MM.1S (cell line): ENCODE measurements at regions not wholly inside any gene's neighbourhood (a gene's known extent, or its start where the extent isn't known, plus 50 kb on each side); places are given as distances from the start of the nearest gene placed in this dataset.

Source experiments
- EZH2 ChIP-seq: fragments of 300-600 bp; sonication (generic); optimal IDR thresholded peaks from 2 replicates; pipeline ENCODE3; 2017; ENCODE audit warnings: low read depth, mild to moderate bottlenecking, antibody characterized with exemption, low read length, mixed read lengths
- TF ChIP-seq, protein P1 (sequence below): fragments of 300-600 bp; sonication (generic); IDR thresholded peaks from 2 replicates; pipeline ENCODE4 v1.5.1; 2016; ENCODE audit warnings: antibody characterized with exemption, low read length, mixed read lengths

DNA sequence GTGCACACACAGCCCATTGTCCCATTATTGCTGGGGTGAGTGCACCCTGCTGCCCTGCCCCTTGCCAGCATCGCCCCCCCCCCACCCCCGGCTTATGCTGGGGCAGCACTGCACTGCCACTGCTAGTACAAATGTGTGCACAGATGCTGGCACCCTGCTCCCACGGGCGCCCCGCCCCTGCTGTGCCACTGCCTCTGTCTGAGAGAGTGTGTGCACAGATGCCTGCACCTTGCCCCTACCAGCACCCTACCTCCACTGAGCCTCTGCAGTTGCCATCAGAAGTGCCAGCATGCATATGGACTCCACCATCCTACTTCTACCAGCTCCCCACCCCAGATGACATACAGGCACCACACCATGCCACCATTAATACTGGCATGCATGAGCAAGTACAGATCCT lies 454.6 kb upstream of the KHDRBS2 start:
- TF ChIP-seq, protein P1, sequence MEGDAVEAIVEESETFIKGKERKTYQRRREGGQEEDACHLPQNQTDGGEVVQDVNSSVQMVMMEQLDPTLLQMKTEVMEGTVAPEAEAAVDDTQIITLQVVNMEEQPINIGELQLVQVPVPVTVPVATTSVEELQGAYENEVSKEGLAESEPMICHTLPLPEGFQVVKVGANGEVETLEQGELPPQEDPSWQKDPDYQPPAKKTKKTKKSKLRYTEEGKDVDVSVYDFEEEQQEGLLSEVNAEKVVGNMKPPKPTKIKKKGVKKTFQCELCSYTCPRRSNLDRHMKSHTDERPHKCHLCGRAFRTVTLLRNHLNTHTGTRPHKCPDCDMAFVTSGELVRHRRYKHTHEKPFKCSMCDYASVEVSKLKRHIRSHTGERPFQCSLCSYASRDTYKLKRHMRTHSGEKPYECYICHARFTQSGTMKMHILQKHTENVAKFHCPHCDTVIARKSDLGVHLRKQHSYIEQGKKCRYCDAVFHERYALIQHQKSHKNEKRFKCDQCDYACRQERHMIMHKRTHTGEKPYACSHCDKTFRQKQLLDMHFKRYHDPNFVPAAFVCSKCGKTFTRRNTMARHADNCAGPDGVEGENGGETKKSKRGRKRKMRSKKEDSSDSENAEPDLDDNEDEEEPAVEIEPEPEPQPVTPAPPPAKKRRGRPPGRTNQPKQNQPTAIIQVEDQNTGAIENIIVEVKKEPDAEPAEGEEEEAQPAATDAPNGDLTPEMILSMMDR = no peak
- TF ChIP-seq EZH2 = no peak
